SU-DHL-6 (cell line): ENCODE measurements at regions not wholly inside any gene's neighbourhood (a gene's known extent, or its start where the extent isn't known, plus 50 kb on each side); places are given as distances from the start of the nearest gene placed in this dataset.

Experiments
- H2AFZ ChIP-seq: fragments of 200-600 bp; sonication (generic); 2 replicates; pipeline ENCODE4 v1.6.1; 2014; ENCODE audit warnings: low read depth, mild to moderate bottlenecking, moderate library complexity, mixed read lengths, antibody characterized with exemption, low read length; ENCODE audit not compliant: severe bottlenecking
- H3F3A ChIP-seq: fragments of 200-600 bp; shearing (Covaris generic); 2 replicates; pipeline ENCODE4 v1.6.0; 2016; ENCODE audit warnings: antibody characterized with exemption, mild to moderate bottlenecking; ENCODE audit not compliant: insufficient read depth
- H3K27ac ChIP-seq: fragments of 200-600 bp; sonication (generic); 2 replicates; pipeline ENCODE4 v1.5.1; 2016; ENCODE audit warnings: low read depth, mild to moderate bottlenecking, low read length, moderate library complexity, mixed read lengths
- H3K27me3 ChIP-seq: fragments of 200-600 bp; sonication (generic), shearing (Covaris generic); 2 replicates; pipeline ENCODE4 v1.6.0; 2014; ENCODE audit warnings: mild to moderate bottlenecking, low read length
- H3K36me3 ChIP-seq: fragments of 200-600 bp; sonication (generic); 2 replicates; pipeline ENCODE4 v1.6.1; 2014; ENCODE audit warnings: mild to moderate bottlenecking, low read length, mixed read lengths
- H3K4me2 ChIP-seq: fragments of 300-600, 200-600 bp; shearing (Covaris generic), sonication (generic); 2 replicates; pipeline ENCODE4 v1.6.0; 2014; ENCODE audit warnings: low read length, low read depth, mild to moderate bottlenecking; ENCODE audit not compliant: poor library complexity, severe bottlenecking
- H3K4me3 ChIP-seq: fragments of 200-600 bp; sonication (generic); 2 replicates; pipeline ENCODE4 v1.5.1; 2014; ENCODE audit warnings: antibody characterized with exemption, low read length, mild to moderate bottlenecking, mixed read lengths; ENCODE audit not compliant: insufficient read depth, poor library complexity, severe bottlenecking
- H3K79me2 ChIP-seq: fragments of 200-600 bp; sonication (generic); 2 replicates; pipeline ENCODE4 v1.6.1; 2014; ENCODE audit warnings: mild to moderate bottlenecking, low read length, moderate library complexity; ENCODE audit not compliant: insufficient read depth
- H3K9ac ChIP-seq: fragments of 200-600 bp; sonication (generic); 2 replicates; pipeline ENCODE4 v1.7.0; 2014; ENCODE audit warnings: mild to moderate bottlenecking, low read length
- H3K9me2 ChIP-seq: fragments of 200-600 bp; sonication (generic); replicated peaks from 2 replicates; pipeline ENCODE4 v1.6.1; 2014; ENCODE audit warnings: low read length; ENCODE audit not compliant: insufficient read depth
- H3K9me3 ChIP-seq: fragments of 200-600 bp; sonication (generic); 2 replicates; pipeline ENCODE4 v1.6.1; 2014; ENCODE audit warnings: low read length, mixed read lengths; ENCODE audit not compliant: insufficient read depth
- H4K20me1 ChIP-seq: fragments of 200-600 bp; sonication (generic); 2 replicates; pipeline ENCODE4 v1.6.1; 2014; ENCODE audit warnings: low read depth, mild to moderate bottlenecking, antibody characterized with exemption, low read length, moderate library complexity, mixed read lengths
- EZH2phosphoT487 ChIP-seq: fragments of 200-600 bp; sonication (generic), shearing (Covaris generic); conservative IDR thresholded peaks from 2 replicates; pipeline ENCODE4 v1.6.1; 2018; ENCODE audit warnings: mild to moderate bottlenecking, antibody characterized with exemption, low read length, moderate library complexity, mixed read lengths
- TF ChIP-seq, protein P1 (sequence below): fragments of 200-600 bp; sonication (generic); IDR thresholded peaks from one replicate; pipeline ENCODE4 v1.5.1; 2017; ENCODE audit warnings: antibody characterized with exemption, mild to moderate bottlenecking, low read length, moderate library complexity; ENCODE audit not compliant: insufficient read depth, poor library complexity, severe bottlenecking

GRCh38 chr1:221122501-221122900 lies 243.3 kb downstream of the HLX start:
- Histone ChIP-seq H3K36me3 (no peaks in the 10 kb centered on the region), H3K27ac (no peak overlapping the region), H3K4me3 (no peak overlapping the region), H4K20me1 (no peaks in the 10 kb centered on the region), H3K9ac (no peak overlapping the region), H3K9me2 (no peaks in the 10 kb centered on the region), H3K4me2 (no peak overlapping the region), H3K27me3 (no peaks in the 10 kb centered on the region), H2AFZ (no peak overlapping the region), H3K9me3 (no peaks in the 10 kb centered on the region), H3F3A (no peaks in the 10 kb centered on the region), H3K79me2 (no peaks in the 10 kb centered on the region)
- no peak for TF ChIP-seq EZH2phosphoT487
- TF ChIP-seq, protein P1, sequence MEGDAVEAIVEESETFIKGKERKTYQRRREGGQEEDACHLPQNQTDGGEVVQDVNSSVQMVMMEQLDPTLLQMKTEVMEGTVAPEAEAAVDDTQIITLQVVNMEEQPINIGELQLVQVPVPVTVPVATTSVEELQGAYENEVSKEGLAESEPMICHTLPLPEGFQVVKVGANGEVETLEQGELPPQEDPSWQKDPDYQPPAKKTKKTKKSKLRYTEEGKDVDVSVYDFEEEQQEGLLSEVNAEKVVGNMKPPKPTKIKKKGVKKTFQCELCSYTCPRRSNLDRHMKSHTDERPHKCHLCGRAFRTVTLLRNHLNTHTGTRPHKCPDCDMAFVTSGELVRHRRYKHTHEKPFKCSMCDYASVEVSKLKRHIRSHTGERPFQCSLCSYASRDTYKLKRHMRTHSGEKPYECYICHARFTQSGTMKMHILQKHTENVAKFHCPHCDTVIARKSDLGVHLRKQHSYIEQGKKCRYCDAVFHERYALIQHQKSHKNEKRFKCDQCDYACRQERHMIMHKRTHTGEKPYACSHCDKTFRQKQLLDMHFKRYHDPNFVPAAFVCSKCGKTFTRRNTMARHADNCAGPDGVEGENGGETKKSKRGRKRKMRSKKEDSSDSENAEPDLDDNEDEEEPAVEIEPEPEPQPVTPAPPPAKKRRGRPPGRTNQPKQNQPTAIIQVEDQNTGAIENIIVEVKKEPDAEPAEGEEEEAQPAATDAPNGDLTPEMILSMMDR = no peak

- no peak overlapping the region for H2AFZ ChIP-seq
- no peak for TF ChIP-seq EZH2phosphoT487
- TF ChIP-seq, protein P1 = no peak
- H3K4me2 ChIP-seq = no peak overlapping the region
- H3F3A ChIP-seq = no peaks in the 10 kb centered on the region
- H3K4me3 ChIP-seq = no peak overlapping the region
- H3K36me3 ChIP-seq = no peaks in the 10 kb centered on the region
- H3K27ac ChIP-seq = no peak overlapping the region
- no peaks in the 10 kb centered on the region for H3K27me3 ChIP-seq
- no peaks in the 10 kb centered on the region for H4K20me1 ChIP-seq
- H3K79me2 ChIP-seq = no peaks in the 10 kb centered on the region
- no peaks in the 10 kb centered on the region for H3K9me2 ChIP-seq
- no peak overlapping the region for H3K9ac ChIP-seq
- no peaks in the 10 kb centered on the region for H3K9me3 ChIP-seq
These were observed 246.7 kb downstream of the HLX start for GRCh38 chr1:221125976-221126375.

GRCh38 chr1:221137666-221138065 lies 258.4 kb downstream of the HLX start:
- H2AFZ ChIP-seq = no peak overlapping the region
- H3K79me2 ChIP-seq = no peaks in the 10 kb centered on the region
- H3K27ac ChIP-seq = no peak overlapping the region
- H3K9me3 ChIP-seq = no peaks in the 10 kb centered on the region
- H4K20me1 ChIP-seq = no peaks in the 10 kb centered on the region
- no peak overlapping the region for H3K9ac ChIP-seq
- no peaks in the 10 kb centered on the region for H3F3A ChIP-seq
- TF ChIP-seq, protein P1 = no peak
- TF ChIP-seq EZH2phosphoT487 = no peak
- peaks cover 3% of the 10 kb centered on the region; the same call in 1 of the 2 replicates for H3K27me3 ChIP-seq
- no peaks in the 10 kb centered on the region for H3K36me3 ChIP-seq
- H3K4me2 ChIP-seq = no peak overlapping the region
- H3K4me3 ChIP-seq = no peak overlapping the region
- H3K9me2 ChIP-seq = no peaks in the 10 kb centered on the region
